Spleen (tissue), 7 donors: ENCODE measurements at regions not wholly inside any gene's neighbourhood (a gene's known extent, or its start where the extent isn't known, plus 50 kb on each side); places are given as distances from the start of the nearest gene placed in this dataset.
"Not testable (repeated sequence)": the region's sequence is repeated elsewhere in the genome, so short reads cannot be mapped to it uniquely, and the experiment has no call there.

ENCODE experiments used
- CTCF ChIP-seq, 11 experiments: fragments of 200-600 bp in 7 of 11; fragments of 450-650 bp in 4 of 11; sonication (generic) in 4 of 11; IDR thresholded peaks in 8 of 11; conservative IDR thresholded peaks in 3 of 11; 1 replicate in 7 of 11; 2 replicates in 4 of 11; pipeline versions ENCODE4 v1.4.0 to v1.8.0; 2016 to 2021; ENCODE audit warnings: antibody characterized with exemption in 11 of 11, inconsistent platforms in 4 of 11, mild to moderate bottlenecking in 1 of 11
- POLR2A ChIP-seq, 3 donors: fragments of 450-650 bp; IDR thresholded peaks; one replicate each; pipeline ENCODE4 v1.5.1; 2017; ENCODE audit warnings: antibody characterized with exemption in 3 of 3, mild to moderate bottlenecking in 1 of 3
- POLR2AphosphoS5 ChIP-seq, 3 donors: sonication (generic); formaldehyde crosslinking; IDR thresholded peaks; one replicate each; pipeline ENCODE4 v1.5.1; 2017; ENCODE audit warnings: antibody characterized with exemption in 3 of 3
- donor health status: DM: no; HTN: no; CAD: no; lungs with moderate emphysema.
- donor health status: DM: no; HTN: no; CAD: no.
- donor health status: DM: no; HTN: no; CAD: no.

GRCh38 chr7:65504504-65505319 lies 131.1 kb downstream of the ZNF92 start:
- not testable (repeated sequence) for TF ChIP-seq POLR2AphosphoS5 (IDR thresholded peaks at IDR 0.05); CTCF (IDR thresholded peaks at IDR 0.05 in 8 of 11, conservative IDR thresholded peaks at IDR 0.05 in 3 of 11); POLR2A (IDR thresholded peaks at IDR 0.05)
